ENCODE measurements at regions not wholly inside any gene's neighbourhood (a gene's known extent, or its start where the extent isn't known, plus 50 kb on each side); places are given as distances from the start of the nearest gene placed in this dataset.

GRCh38 chr5:173514661-173515060 lies 101.8 kb downstream of the BOD1 start:
- TF ChIP-seq, protein P1, sequence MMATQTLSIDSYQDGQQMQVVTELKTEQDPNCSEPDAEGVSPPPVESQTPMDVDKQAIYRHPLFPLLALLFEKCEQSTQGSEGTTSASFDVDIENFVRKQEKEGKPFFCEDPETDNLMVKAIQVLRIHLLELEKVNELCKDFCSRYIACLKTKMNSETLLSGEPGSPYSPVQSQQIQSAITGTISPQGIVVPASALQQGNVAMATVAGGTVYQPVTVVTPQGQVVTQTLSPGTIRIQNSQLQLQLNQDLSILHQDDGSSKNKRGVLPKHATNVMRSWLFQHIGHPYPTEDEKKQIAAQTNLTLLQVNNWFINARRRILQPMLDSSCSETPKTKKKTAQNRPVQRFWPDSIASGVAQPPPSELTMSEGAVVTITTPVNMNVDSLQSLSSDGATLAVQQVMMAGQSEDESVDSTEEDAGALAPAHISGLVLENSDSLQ (IDR thresholded peaks at IDR 0.05): no peak
- TF ChIP-seq BHLHE40 (IDR thresholded peaks at IDR 0.05; ENCODE audit: borderline replicate concordance): no peak
- no peak for TF ChIP-seq ZNF384 (IDR thresholded peaks at IDR 0.05)
- TF ChIP-seq SP1 (IDR thresholded peaks at IDR 0.05): no peak
- TF ChIP-seq SUZ12 (IDR thresholded peaks at IDR 0.05): no peak
- no peak for TF ChIP-seq FOXA1 (IDR thresholded peaks at IDR 0.05)
- no peak for TF ChIP-seq ARNT (IDR thresholded peaks at IDR 0.05)
- no peak for TF ChIP-seq CTBP1 (IDR thresholded peaks at IDR 0.05; ENCODE audit: borderline replicate concordance)
- TF ChIP-seq NFRKB (IDR thresholded peaks at IDR 0.05): no peak
- TF ChIP-seq TARDBP (IDR thresholded peaks at IDR 0.05): no peak
- no peak for TF ChIP-seq ELF4 (IDR thresholded peaks at IDR 0.05)

All from HEK293T (cell line).